GM23338 (cell line): ENCODE measurements at regions not wholly inside any gene's neighbourhood (a gene's known extent, or its start where the extent isn't known, plus 50 kb on each side); places are given as distances from the start of the nearest gene placed in this dataset.

Experiments used
- CREB1 ChIP-seq: fragments of 250-450 bp; sonication (Bioruptor Pico); IDR thresholded peaks from 2 replicates; pipeline ENCODE4 v1.5.0; 2020; ENCODE audit warnings: low read depth, mild to moderate bottlenecking, moderate library complexity
- CTCF ChIP-seq, 2 experiments: fragments of 200-600 bp in 1 of 2; sonication (generic) in 1 of 2; conservative IDR thresholded peaks; 2 replicates each; pipeline versions ENCODE4 v1.5.1 to v1.6.1; 2016 to 2017; ENCODE audit warnings: antibody characterized with exemption in 2 of 2, low read depth in 2 of 2, mild to moderate bottlenecking in 2 of 2, moderate library complexity in 1 of 2
- EZH2 ChIP-seq: fragments of 200-600 bp; sonication (generic); IDR thresholded peaks from one replicate; pipeline ENCODE4 v1.8.0; 2017; ENCODE audit warnings: antibody characterized with exemption, mild to moderate bottlenecking, low read depth; ENCODE audit not compliant: unreplicated experiment
- EZH2phosphoT487 ChIP-seq: fragments of 200-600 bp; sonication (generic); IDR thresholded peaks from one replicate; pipeline ENCODE4 v1.8.1; 2018; ENCODE audit warnings: antibody characterized with exemption; ENCODE audit not compliant: unreplicated experiment
- JUNB ChIP-seq: IDR thresholded peaks from one replicate; pipeline ENCODE4 v1.6.1; 2016; ENCODE audit warnings: antibody characterized with exemption; ENCODE audit not compliant: unreplicated experiment
- POLR2AphosphoS5 ChIP-seq: IDR thresholded peaks from 2 replicates; pipeline ENCODE4 v1.6.1; 2016; ENCODE audit warnings: antibody characterized with exemption, low read depth
- REST ChIP-seq: IDR thresholded peaks from one replicate; pipeline ENCODE4 v1.6.1; 2018; ENCODE audit warnings: antibody characterized with exemption; ENCODE audit not compliant: unreplicated experiment
- STAT1 ChIP-seq: IDR thresholded peaks from one replicate; pipeline ENCODE4 v1.6.1; 2016; ENCODE audit warnings: antibody characterized with exemption; ENCODE audit not compliant: unreplicated experiment

GRCh38 chr10:70952921-70953320 is 64.6 kb upstream of the PCBD1 start:
- TF ChIP-seq EZH2 (no peak), STAT1 (no peak), JUNB (no peak), CTCF (conservative IDR thresholded peaks at IDR 0.05; ENCODE audit: low read depth in 2 of 2) (no peak), REST (no peak), EZH2phosphoT487 (no peak), POLR2AphosphoS5 (no peak), CREB1 (no peak)
